Kidney epithelial cell (primary cell): ENCODE measurements at regions not wholly inside any gene's neighbourhood (a gene's known extent, or its start where the extent isn't known, plus 50 kb on each side); places are given as distances from the start of the nearest gene placed in this dataset.

Experiments
- DNase-seq: peaks from one replicate; pipeline ENCODE4 v3.0.0-alpha.2; 2010; ENCODE audit warnings: low read depth
- H3K27me3 ChIP-seq: 2 replicates; pipeline ENCODE4 v1.6.0; 2011; ENCODE audit warnings: low read length; ENCODE audit not compliant: control insufficient read depth, insufficient read depth
- H3K36me3 ChIP-seq: 2 replicates; pipeline ENCODE4 v1.5.1; 2011; ENCODE audit warnings: low read length; ENCODE audit not compliant: control insufficient read depth, insufficient read depth
- H3K4me3 ChIP-seq: 2 replicates; pipeline ENCODE4 v1.5.1; 2011; ENCODE audit warnings: low read depth, mild to moderate bottlenecking, control low read depth, low read length
- TF ChIP-seq, protein P1 (sequence below): IDR thresholded peaks from 2 replicates; pipeline ENCODE4 v1.5.1; 2011; ENCODE audit warnings: mild to moderate bottlenecking, moderate library complexity, low read length, control low read depth, inconsistent platforms; ENCODE audit not compliant: insufficient read depth, poor library complexity, severe bottlenecking

DNA sequence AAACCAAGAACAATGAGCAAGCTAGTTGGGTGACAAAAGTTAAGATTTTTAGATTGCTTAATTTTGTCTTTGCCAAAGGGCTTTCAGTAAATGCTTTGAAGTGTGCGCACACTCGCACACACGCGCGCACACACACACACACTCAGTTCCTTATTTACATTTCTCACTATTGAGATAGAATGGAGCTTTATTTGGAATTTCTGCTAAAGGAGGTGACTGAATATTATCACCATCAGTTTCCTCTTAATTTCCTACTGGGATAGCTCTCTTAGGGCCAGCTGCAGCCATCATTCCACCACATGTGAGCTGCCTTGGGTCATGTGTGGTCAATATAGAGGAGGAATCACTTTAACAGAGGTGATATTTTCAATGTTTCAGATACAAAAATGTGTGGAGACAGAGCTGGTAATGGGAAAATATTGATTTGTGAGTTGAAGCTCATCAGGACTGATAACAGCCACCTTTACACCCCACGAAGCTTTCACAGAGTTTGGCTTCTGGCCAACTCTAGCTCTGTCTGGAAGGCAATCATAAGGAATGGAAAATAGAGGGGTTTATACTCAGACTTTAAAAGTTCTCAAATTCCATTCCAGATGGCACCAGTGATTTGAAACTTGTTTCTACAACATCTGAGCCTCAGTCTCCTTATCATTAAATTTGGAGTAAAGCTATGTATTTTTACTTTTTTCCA, 99.9 kb downstream of the MACIR start:
- no peak overlapping the region for H3K4me3 ChIP-seq
- TF ChIP-seq, protein P1, sequence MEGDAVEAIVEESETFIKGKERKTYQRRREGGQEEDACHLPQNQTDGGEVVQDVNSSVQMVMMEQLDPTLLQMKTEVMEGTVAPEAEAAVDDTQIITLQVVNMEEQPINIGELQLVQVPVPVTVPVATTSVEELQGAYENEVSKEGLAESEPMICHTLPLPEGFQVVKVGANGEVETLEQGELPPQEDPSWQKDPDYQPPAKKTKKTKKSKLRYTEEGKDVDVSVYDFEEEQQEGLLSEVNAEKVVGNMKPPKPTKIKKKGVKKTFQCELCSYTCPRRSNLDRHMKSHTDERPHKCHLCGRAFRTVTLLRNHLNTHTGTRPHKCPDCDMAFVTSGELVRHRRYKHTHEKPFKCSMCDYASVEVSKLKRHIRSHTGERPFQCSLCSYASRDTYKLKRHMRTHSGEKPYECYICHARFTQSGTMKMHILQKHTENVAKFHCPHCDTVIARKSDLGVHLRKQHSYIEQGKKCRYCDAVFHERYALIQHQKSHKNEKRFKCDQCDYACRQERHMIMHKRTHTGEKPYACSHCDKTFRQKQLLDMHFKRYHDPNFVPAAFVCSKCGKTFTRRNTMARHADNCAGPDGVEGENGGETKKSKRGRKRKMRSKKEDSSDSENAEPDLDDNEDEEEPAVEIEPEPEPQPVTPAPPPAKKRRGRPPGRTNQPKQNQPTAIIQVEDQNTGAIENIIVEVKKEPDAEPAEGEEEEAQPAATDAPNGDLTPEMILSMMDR: no peak
- no peaks in the 10 kb centered on the region for H3K27me3 ChIP-seq
- H3K36me3 ChIP-seq: no peaks in the 10 kb centered on the region
- DNase-seq: no peak

DNA sequence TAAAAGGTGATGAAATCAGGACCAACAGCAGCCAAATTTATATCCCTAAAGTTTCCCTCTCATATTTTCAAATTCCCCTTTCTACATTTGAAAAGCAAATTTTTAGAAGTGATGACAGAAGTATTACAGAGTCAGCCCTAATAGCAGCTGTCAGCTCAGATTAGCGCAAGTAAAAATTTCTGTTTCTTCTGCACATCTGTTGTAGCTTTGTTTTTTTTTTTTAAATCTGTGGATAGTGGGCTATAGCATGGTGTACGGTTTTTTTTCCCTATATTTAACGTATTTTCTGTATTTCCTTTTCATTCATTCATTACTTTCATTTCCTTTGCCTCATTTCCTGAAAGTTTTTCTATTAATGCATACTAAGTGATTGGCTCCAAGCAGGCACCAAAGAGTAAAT, 99.1 kb downstream of the MACIR start:
- TF ChIP-seq, protein P1: no peak
- H3K36me3 ChIP-seq: no peaks in the 10 kb centered on the region
- no peak for DNase-seq
- H3K27me3 ChIP-seq: no peaks in the 10 kb centered on the region
- no peak overlapping the region for H3K4me3 ChIP-seq

DNA sequence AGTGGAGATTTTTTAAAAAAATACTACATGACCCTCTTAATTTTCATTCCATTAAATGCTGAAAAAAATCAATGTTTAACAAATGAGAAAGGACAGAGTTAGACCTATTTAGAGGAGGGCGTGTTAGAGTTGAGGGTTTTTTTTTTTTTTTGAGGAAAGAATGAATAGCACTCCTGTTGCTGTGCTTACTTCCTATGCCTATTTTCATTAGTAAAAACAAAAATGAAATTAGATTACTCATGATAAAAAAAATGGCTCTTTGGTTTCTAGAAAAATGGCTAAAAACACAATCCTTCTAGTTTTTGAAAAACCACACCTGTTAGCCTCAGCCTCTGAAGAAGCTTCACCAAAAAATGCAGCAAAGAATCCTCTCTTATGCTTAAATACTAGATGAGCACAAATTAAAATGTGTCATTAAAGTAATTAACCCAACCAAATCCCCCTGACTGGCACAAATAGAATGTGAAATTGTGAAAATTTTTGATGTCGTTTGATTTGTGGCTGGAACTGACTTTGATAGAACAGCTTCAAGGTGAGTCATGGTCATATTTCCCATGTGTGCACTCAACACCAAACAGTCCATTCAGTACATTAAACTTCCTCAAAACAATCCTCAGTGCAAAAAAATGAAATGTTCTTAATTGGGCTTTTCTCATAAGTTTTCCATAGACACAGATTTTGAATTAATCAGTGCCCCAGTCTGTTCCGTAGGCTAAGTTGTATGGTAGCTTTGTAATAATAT, 98.0 kb downstream of the MACIR start:
- no peaks in the 10 kb centered on the region for H3K27me3 ChIP-seq
- no peak overlapping the region for H3K4me3 ChIP-seq
- TF ChIP-seq, protein P1: no peak
- H3K36me3 ChIP-seq: no peaks in the 10 kb centered on the region
- DNase-seq: no peak

DNA sequence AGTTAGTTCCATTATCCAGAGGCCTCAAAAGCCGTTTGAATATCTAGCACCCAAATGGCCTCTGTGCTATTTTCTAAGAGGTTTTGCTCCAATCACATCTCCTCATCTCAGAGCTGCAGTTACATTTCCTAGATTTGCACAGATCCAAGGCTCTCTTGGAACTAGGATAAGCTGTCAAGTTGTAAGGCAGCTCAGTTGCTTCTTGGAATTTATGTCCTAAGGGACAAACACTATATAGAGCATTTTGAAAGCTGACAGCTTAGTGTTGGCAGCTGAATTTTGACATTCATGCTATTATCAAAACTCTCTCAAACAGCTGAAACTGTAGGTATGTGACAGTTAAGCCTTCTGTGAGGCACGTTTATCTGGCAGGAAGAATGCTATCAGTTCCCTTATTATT, 97.0 kb downstream of the MACIR start:
- no peak for DNase-seq
- Histone ChIP-seq H3K4me3 (no peak overlapping the region), H3K36me3 (no peaks in the 10 kb centered on the region), H3K27me3 (no peaks in the 10 kb centered on the region)
- TF ChIP-seq, protein P1: no peak

DNA sequence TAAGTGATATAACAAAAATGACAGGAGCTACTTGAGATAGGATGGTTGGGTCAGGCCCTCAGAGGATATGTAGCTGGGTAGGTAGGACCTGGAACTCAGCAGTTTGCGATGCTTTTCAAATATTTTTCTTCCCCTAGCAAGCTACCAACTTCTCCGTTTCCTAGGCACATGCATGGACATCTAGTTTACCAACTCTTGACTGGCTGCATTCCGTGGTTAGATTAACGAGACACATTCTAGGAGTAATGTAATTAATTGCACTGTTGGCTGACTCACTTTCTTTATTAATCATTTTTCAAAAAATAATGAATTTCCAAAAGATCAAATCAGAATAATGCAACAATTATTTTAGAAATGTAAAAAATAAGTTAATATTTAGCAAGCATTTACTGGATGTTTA, 95.9 kb downstream of the MACIR start:
- H3K36me3 ChIP-seq: no peaks in the 10 kb centered on the region
- H3K4me3 ChIP-seq: no peak overlapping the region
- no peaks in the 10 kb centered on the region for H3K27me3 ChIP-seq
- TF ChIP-seq, protein P1: no peak
- DNase-seq: no peak

DNA sequence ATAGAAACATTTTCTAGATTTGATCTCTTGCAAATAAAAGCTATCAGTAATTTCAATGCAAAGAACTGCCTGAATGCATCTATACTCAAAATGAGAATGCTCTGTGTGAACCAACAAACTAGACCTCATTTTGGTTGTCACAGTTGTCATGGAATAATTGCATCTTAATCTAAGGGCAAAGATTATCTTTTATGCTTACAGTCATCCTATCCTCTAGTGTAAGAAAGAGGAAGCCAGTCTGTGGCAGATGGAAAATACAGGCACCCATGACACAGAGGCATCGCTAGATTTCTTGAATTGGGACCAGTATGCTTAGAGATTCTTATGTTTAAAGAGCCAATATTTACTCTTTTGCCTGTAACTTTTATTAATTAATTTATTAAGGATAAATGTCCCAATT, 95.0 kb downstream of the MACIR start:
- no peak for DNase-seq
- H3K27me3 ChIP-seq: no peaks in the 10 kb centered on the region
- TF ChIP-seq, protein P1: no peak
- H3K36me3 ChIP-seq: no peaks in the 10 kb centered on the region
- no peak overlapping the region for H3K4me3 ChIP-seq
